ENCODE measurements at regions not wholly inside any gene's neighbourhood (a gene's known extent, or its start where the extent isn't known, plus 50 kb on each side); places are given as distances from the start of the nearest gene placed in this dataset.
"Not testable (repeated sequence)": the region's sequence is repeated elsewhere in the genome, so short reads cannot be mapped to it uniquely, and the experiment has no call there.

DNA sequence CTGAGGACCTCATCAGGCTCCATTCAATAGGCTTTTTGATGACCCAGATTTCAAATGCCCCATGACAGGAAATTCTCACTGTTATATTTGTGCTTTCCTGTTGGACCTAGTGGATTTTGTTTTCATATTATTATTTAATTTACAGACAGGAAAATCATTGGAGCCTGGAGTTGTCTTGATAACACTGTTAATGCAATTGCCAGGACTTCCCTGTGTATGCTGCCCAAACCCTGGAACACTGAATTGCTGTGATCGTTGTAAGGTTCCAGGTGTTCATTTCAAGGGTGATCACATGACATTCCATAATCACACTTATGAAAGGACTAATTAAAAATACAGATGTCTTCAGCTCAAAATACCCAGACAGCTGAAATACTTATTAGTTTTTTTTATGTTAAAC is 783.2 kb downstream of the DHX35 start:
- intact Hi-C loops (cut with DNase I, micrococcal nuclease) = no loop called here
- peaks cover 15% of the 10 kb centered on the region for H3K9me3 ChIP-seq
- no peak for ATAC-seq
- no peak overlapping the region for H3K4me3 ChIP-seq
- H3K4me1 ChIP-seq (ENCODE audit: low read depth) = no peaks in the 10 kb centered on the region
- no peaks in the 10 kb centered on the region for H3K36me3 ChIP-seq (ENCODE audit: low read depth)
- TF ChIP-seq, protein P1, sequence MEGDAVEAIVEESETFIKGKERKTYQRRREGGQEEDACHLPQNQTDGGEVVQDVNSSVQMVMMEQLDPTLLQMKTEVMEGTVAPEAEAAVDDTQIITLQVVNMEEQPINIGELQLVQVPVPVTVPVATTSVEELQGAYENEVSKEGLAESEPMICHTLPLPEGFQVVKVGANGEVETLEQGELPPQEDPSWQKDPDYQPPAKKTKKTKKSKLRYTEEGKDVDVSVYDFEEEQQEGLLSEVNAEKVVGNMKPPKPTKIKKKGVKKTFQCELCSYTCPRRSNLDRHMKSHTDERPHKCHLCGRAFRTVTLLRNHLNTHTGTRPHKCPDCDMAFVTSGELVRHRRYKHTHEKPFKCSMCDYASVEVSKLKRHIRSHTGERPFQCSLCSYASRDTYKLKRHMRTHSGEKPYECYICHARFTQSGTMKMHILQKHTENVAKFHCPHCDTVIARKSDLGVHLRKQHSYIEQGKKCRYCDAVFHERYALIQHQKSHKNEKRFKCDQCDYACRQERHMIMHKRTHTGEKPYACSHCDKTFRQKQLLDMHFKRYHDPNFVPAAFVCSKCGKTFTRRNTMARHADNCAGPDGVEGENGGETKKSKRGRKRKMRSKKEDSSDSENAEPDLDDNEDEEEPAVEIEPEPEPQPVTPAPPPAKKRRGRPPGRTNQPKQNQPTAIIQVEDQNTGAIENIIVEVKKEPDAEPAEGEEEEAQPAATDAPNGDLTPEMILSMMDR (IDR thresholded peaks at IDR 0.05) = no peak
- DNase-seq = no peak

DNA sequence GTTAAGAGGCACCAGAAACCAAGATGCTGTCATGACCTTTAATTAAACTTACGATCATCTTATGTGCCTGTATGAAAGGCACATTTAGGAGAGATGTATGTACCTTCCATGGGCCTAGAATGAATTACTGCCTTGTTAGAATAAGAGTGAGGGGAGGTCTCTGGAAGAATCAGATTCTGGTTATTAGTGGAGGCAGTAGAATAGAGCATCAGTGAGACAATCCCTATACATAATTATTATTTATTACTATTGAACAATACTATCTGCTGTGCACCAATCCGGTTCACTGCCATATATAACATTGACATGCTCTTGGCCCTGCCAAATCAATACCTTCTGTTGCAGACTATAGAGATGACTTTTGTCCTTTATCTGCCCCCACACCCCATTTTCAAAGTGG is 776.5 kb downstream of the DHX35 start:
- H3K4me3 ChIP-seq = no peak overlapping the region
- no peaks in the 10 kb centered on the region for H3K9me3 ChIP-seq
- ATAC-seq (no peak), DNase-seq (no peak)
- H3K4me1 ChIP-seq (ENCODE audit: low read depth) = no peaks in the 10 kb centered on the region
- intact Hi-C loops (cut with DNase I, micrococcal nuclease) = no loop called here
- H3K36me3 ChIP-seq (ENCODE audit: low read depth) = no peaks in the 10 kb centered on the region
- TF ChIP-seq, protein P1 (IDR thresholded peaks at IDR 0.05) = no peak

- no peaks in the 10 kb centered on the region for H3K4me1 ChIP-seq (ENCODE audit: low read depth)
- intact Hi-C loops (cut with DNase I, micrococcal nuclease) = no loop called here
- ATAC-seq (no peak), DNase-seq (no peak)
- no peaks in the 10 kb centered on the region for H3K36me3 ChIP-seq (ENCODE audit: low read depth)
- TF ChIP-seq, protein P1 (IDR thresholded peaks at IDR 0.05) = no peak
- no peaks in the 10 kb centered on the region for H3K9me3 ChIP-seq
- H3K4me3 ChIP-seq = no peak overlapping the region
These were observed 774.5 kb downstream of the DHX35 start for GRCh38 chr20:39736434-39737327.

GRCh38 chr20:39725513-39725912 is 763.4 kb downstream of the DHX35 start:
- DNase-seq; H3K4me1 ChIP-seq (ENCODE audit: low read depth); H3K4me3 ChIP-seq; ATAC-seq; intact Hi-C loops (cut with DNase I, micrococcal nuclease); H3K36me3 ChIP-seq (ENCODE audit: low read depth): not testable (repeated sequence)
- peaks cover 32% of the 10 kb centered on the region for H3K9me3 ChIP-seq

- intact Hi-C loops (cut with DNase I, micrococcal nuclease) = no loop called here
- ATAC-seq (no peak), DNase-seq (no peak)
- Histone ChIP-seq H3K4me1 (ENCODE audit: low read depth) (no peaks in the 10 kb centered on the region), H3K4me3 (no peak overlapping the region), H3K36me3 (ENCODE audit: low read depth) (no peaks in the 10 kb centered on the region), H3K9me3 (no peaks in the 10 kb centered on the region)
- TF ChIP-seq, protein P1 (IDR thresholded peaks at IDR 0.05) = no peak
These were observed 757.1 kb downstream of the DHX35 start for GRCh38 chr20:39719293-39719692.

DNA sequence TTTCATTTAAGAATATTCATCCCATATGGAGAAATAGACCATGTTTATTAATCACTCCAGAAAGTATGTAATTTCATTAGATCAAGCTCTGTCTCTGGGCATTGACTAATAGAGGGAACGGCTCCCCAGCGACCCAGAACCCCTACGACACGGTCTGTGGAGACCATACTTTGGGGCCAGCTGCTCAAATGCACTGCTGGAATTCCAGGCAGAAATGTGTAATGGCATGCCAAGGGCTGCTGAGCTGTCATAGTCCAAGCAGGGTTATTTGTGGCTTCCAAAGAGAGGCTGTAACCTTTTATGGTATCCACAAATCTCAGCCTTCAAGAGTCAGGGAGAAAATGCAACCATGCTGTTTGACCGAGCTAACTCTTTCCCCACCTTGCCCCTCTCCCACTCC is 755.8 kb downstream of the DHX35 start:
- Histone ChIP-seq H3K4me3 (no peak overlapping the region), H3K36me3 (ENCODE audit: low read depth) (no peaks in the 10 kb centered on the region), H3K4me1 (ENCODE audit: low read depth) (no peaks in the 10 kb centered on the region), H3K9me3 (no peaks in the 10 kb centered on the region)
- DNase-seq = no peak
- ATAC-seq = no peak
- intact Hi-C loops (cut with DNase I, micrococcal nuclease) = no loop called here
- TF ChIP-seq, protein P1 (IDR thresholded peaks at IDR 0.05) = no peak
